ENCODE measurements at regions not wholly inside any gene's neighbourhood (a gene's known extent, or its start where the extent isn't known, plus 50 kb on each side); places are given as distances from the start of the nearest gene placed in this dataset.
"Not testable (repeated sequence)": the region's sequence is repeated elsewhere in the genome, so short reads cannot be mapped to it uniquely, and the experiment has no call there.

DNA sequence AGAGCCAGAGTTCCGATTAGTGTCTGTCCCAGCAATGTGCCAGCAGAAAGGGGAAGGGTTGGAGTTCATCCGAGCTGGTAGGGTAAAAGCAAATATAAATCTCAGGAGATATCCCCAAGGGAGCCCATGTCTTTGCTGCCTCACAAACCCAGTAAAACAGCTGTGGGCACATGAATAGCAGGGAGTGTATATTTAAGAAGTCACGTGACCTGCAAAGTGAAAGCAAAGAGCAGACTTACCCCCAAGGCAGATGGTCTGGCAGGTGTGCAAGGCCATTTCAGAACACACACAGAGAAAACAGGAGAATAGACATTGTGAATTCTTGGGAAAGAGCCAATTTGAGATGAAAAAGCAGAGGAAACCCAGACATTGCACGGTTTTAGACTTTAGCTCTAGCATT, 653.4 kb downstream of the TGIF2LX start:
- not testable (repeated sequence) for DNase-seq (ENCODE audit: low spot score)

DNA sequence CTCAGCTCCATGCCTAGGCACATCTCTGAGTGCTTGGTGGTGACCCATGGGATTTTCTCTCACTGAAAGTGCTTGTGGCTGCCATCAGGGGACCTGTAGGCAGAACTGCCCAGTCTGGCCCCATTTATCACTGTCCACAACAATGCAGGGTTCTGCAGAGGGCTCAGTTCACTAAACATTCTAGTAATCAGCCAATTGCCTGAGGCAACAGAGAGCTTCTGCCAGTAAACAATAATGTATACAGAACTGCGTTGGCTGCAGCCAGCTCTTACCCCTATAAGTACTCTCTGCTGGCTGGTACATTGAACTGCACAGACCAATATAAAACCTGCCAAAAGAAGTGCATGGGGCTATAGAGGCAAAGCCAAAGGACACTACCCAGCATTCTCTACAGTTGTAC, 680.2 kb downstream of the TGIF2LX start:
- DNase-seq (ENCODE audit: low spot score), result not testable (repeated sequence)

DNA sequence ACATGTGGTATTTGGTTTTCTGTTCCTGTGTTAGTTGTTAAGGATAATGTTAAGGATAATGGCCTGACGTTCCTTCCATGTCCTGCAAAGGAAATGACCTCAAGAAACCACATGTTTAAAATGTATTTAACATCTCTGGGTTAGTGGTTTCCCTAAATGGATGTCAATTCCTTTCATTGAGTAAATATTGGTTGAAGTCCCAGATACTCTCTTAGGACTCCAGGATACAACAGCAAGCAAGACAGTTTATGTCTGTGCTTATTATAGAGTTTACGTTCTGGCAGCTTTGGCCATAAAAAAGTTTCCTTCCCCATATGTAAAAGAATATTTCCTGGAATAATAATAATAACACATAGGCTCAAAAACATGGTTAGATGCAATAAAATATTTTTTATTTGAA, 684.0 kb downstream of the TGIF2LX start:
- not testable (repeated sequence) for DNase-seq (ENCODE audit: low spot score)

DNA sequence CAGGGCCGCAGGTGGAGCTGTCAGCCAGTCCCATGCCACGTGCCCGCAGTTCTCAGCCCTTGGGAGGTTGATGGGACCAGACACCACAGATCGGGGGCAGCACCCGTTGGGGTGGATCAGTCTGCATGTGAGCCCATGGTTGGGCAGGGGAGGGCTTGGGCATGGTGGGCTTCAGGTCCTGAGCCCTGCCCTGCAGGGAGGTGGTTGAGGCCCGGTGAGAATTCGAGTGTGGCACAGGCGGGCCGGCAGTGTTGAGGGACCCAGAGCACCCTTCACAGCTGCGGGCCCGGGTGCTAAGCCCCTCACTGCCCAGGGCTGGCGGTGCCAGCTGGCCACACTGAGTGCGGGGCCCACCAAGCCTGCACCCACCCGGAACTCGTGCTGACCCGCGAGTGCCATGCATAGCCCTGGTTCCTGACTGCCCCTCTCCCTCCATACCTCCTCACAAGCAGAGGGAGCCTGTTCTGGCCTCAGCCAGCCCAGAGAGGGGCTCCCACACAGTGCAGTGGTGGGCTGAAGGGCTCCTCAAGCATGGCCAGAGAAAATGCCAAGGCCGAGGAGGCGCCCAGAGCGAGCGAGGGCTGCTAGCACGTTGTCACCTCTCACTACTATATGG, 696.1 kb downstream of the TGIF2LX start:
- no peak for DNase-seq (ENCODE audit: low spot score)

DNA sequence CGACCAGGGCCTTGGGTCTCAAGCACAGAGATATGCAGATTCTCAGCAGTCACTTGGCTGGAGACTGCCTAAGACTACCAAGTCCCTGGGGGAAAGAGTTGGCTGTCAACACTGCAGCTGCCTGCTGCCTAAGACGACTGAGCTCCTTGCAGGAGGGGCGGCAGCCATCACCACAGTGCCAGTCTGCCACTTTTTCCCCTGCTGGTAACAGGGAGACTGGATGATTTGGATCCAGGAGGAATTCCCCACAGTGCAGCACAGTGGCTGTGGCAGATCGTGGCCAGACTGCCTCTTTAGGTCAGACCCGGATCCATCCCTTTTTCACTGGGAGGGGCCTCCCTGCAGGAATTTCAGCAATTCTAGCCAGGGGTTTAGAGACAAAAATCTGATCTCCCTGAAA, 743.5 kb downstream of the TGIF2LX start:
- DNase-seq (ENCODE audit: low spot score), result peak; percentile 50

DNA sequence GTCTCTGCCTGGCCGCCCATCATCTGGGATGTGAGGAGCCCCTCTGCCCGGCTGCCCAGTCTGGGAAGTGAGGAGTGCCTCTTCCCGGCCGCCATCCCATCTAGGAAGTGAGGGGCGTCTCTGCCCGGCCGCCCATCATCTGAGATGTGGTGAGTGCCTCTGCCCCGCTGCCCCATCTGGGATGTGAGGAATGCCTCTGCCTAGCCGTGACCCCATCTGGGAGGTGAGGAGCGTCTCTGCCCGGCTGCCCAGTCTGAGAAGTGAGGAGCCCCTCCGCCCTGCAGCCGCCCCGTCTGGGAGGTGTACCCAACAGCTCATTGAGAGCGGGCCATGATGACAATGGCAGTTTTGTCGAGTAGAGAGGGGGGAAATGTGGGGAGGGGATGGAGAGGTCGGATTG, 721.1 kb upstream of the PABPC5 start:
- DNase-seq (ENCODE audit: low spot score), result not testable (repeated sequence)

DNA sequence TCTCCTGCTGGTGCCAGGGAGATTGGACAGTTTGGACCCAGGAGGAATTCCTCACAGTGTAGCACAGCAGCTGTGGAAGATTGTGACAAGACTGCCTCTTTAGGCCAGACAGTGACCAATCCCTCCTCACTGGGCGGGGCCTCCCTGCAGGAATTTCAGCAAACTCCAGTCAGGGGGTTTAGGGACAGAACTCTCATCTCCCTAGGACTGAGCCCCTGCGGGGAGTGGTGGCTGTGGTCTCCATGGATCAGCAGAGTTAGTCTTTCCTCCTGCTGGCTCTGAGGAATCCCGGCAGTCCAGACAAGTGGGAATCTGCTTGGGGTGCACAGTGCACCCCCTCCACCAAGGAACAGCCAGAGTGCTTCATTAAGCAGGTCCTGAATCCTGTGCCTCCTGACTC, 697.1 kb upstream of the PABPC5 start:
- not testable (repeated sequence) for DNase-seq (ENCODE audit: low spot score)

DNA sequence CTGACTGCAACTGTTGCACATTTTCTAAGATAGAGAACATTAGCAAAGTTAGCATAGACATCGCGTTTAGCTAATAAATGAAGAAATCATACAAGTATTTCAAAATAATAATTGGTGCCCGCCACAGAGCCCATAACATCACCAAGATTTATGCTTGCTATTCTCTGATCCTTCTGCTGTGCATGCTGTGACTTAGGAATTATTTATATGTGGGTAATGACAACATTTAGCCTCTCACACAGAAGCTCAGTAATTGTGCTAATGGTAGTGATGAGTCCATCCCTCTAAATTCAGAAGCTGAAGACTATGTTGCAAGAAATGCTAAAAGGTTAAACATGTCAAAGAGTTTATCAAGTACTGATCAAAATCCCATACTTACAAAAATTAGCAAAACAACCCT, 677.0 kb upstream of the PABPC5 start:
- not testable (repeated sequence) for DNase-seq (ENCODE audit: low spot score)

DNA sequence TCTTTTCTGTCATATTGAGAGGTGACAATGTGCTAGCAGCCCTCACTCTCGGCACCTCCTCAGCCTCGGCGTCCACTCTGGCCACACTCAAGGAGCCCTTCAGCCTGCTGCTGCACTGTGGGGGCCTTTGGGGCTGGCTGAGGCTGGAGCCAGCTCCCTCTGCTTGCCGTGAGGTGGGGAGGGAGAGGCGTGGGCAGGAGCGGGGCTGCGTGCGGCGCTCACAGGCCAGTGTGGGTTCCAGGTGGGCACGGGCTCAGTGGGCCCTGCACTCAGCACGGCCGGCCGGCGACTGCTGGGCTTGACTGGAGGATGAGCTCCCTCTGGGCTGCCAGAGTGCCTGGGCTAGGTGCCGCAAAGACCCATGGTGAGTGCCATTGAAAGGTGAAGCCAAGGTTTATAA, 669.2 kb upstream of the PABPC5 start:
- not testable (repeated sequence) for DNase-seq (ENCODE audit: low spot score)

DNA sequence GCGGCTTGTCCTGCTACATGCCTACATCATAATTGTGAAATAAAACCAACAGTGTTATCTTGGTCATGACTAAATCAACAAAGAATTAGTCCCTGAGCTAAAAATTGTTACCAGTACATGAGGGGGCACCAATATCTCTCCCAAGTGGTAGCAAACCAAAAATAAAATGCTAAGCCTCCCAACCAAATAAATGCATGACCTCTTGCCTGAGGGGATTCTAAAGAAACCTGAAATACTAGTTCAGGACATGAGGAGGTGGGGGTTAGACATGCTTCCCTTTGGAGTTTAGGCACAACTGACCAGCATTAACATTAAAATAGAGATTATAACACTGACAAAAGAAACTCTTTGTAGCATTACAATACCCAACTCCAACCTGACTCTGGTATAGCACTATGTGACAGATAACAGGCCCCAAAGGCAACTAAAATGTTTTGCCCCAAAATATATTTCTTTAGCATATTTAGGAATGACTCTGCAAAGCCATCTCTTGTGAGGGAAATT, 654.3 kb upstream of the PABPC5 start:
- DNase-seq (ENCODE audit: low spot score), result not testable (repeated sequence)
